WI38 (cell line): ENCODE measurements at regions not wholly inside any gene's neighbourhood (a gene's known extent, or its start where the extent isn't known, plus 50 kb on each side); places are given as distances from the start of the nearest gene placed in this dataset.
"Not testable (repeated sequence)": the region's sequence is repeated elsewhere in the genome, so short reads cannot be mapped to it uniquely, and the experiment has no call there.

ENCODE experiments used
- H3K4me3 ChIP-seq: 2 replicates; pipeline ENCODE4 v1.5.1; 2011; ENCODE audit warnings: low read depth, mild to moderate bottlenecking, control low read depth, low read length
- CTCF ChIP-seq: IDR thresholded peaks from 2 replicates; pipeline ENCODE4 v1.5.1; 2012; ENCODE audit warnings: low read depth, mild to moderate bottlenecking, control low read depth, low read length

GRCh38 chr11:129750343-129751292, 65.0 kb upstream of the TMEM45B start:
- H3K4me3 ChIP-seq: no peak overlapping the region
- peak; percentile 68 for TF ChIP-seq CTCF

DNA sequence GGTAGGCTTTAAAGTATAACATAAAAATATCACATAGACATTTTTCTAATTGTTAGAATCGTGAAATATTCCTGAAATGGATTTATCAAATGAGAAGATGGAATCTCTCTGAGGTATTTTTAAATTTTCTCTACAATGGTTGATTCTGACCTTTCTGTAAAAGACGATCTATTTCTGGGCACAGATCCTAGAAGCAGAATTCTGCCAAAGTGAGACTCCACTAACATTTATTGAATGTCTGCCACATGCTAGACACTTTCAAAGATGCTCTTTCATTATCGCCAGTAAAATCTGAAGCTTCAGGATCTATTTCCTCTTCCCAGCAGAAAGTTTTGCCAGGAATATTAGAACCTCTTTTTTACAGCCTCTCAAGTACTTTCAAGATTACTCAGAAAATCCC, 64.1 kb upstream of the TMEM45B start:
- no peak overlapping the region for H3K4me3 ChIP-seq
- no peak for TF ChIP-seq CTCF

- H3K4me3 ChIP-seq: not testable (repeated sequence)
Observed at GRCh38 chr11:129763569-129763968, 52.1 kb upstream of the TMEM45B start.

DNA sequence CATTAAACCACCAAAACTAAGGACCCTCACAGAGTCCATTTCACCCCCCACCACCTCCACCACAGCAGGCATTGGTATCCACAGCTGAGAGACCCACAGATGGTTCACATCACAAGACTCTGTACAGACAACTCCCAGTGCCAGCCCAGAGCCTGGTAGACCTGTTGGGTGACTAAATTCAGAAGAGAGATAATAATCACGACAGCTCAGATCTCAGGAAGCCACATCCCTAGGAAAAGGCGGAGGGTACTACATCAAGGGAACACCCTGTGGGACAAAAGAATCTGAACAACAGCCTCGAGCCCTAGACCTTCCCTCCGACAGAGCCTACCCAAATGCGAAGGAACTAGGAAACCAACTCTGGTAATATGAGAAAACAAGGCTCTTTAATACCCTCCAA, 51.4 kb upstream of the TMEM45B start:
- H3K4me3 ChIP-seq: not testable (repeated sequence)
